ENCODE measurements at regions not wholly inside any gene's neighbourhood (a gene's known extent, or its start where the extent isn't known, plus 50 kb on each side); places are given as distances from the start of the nearest gene placed in this dataset.

- ChIA-PET CTCF (no interaction called here), POLR2A (no interaction called here)
- DNase-seq (ENCODE audit: extremely low spot score), result no peak
- TF ChIP-seq CTCF (IDR thresholded peaks at IDR 0.05; ENCODE audit: control extremely low read depth, extremely low read depth, low read depth, missing control alignments), result no peak
Observed at GRCh38 chr2:188645986-188646385, 328.2 kb upstream of the COL3A1 start.

- CTCF ChIA-PET, result interaction anchor here (0.7 kb wide), 1 partner anchor 18 kb away, joined by 3 read pairs; no protein-coding TSS in a partner anchor
- POLR2A ChIA-PET, result no interaction called here
- DNase-seq (ENCODE audit: extremely low spot score), result no peak
- no peak for TF ChIP-seq CTCF (IDR thresholded peaks at IDR 0.05; ENCODE audit: control extremely low read depth, extremely low read depth, low read depth, missing control alignments)
Observed at GRCh38 chr2:188647430-188648070, 326.6 kb upstream of the COL3A1 start.

GRCh38 chr2:188659656-188660406 lies 314.3 kb upstream of the COL3A1 start:
- TF ChIP-seq CTCF (IDR thresholded peaks at IDR 0.05; ENCODE audit: control extremely low read depth, extremely low read depth, low read depth, missing control alignments), result no peak
- DNase-seq (ENCODE audit: extremely low spot score), result no peak
- POLR2A ChIA-PET, result no interaction called here
- CTCF ChIA-PET, result no interaction called here

- POLR2A ChIA-PET, result no interaction called here
- DNase-seq (ENCODE audit: extremely low spot score), result no peak
- CTCF ChIA-PET, result no interaction called here
- TF ChIP-seq CTCF (IDR thresholded peaks at IDR 0.05; ENCODE audit: control extremely low read depth, extremely low read depth, low read depth, missing control alignments), result no peak
Observed at GRCh38 chr2:188663301-188663700, 310.9 kb upstream of the COL3A1 start.

- CTCF ChIA-PET, result no interaction called here
- TF ChIP-seq CTCF (IDR thresholded peaks at IDR 0.05; ENCODE audit: control extremely low read depth, extremely low read depth, low read depth, missing control alignments), result no peak
- POLR2A ChIA-PET, result no interaction called here
- no peak for DNase-seq (ENCODE audit: extremely low spot score)
Observed at GRCh38 chr2:188664416-188664815, 309.8 kb upstream of the COL3A1 start.

- POLR2A ChIA-PET, result no interaction called here
- CTCF ChIA-PET, result interaction anchor here (0.8 to 1.1 kb wide), 2 partner anchors 10 to 11 kb away, joined by 3 read pairs; no protein-coding TSS in a partner anchor
- no peak for TF ChIP-seq CTCF (IDR thresholded peaks at IDR 0.05; ENCODE audit: control extremely low read depth, extremely low read depth, low read depth, missing control alignments)
- no peak for DNase-seq (ENCODE audit: extremely low spot score)
Observed at GRCh38 chr2:188664951-188665595, 309.1 kb upstream of the COL3A1 start.

Measured in GM10248 (cell line).